ENCODE measurements at regions not wholly inside any gene's neighbourhood (a gene's known extent, or its start where the extent isn't known, plus 50 kb on each side); places are given as distances from the start of the nearest gene placed in this dataset.

DNA sequence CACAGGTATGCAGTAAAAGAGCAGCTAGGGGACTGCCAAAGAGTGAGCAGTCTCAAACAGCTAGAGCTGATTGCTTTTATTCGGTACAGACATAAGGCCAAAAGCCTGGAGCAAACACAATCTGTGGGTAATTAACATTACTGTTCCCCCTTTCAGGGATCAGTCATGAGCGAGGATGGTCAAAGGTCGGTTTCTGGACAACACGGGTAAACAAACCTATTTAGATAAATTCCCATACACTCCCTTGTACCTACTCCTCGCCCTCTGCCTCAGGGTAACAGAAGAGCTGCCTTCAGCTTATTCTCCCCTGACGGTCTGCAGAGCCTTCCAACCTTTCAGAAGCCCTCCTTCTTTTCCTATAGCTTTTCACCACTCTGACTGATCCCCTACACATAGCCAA lies 586.0 kb downstream of the SUCLG1 start:
- in situ Hi-C loops (cut with MboI; ENCODE audit: low pct_unique_long_range_greater_than_20kb, low sequenced_read_pairs, unreplicated experiment) = no loop called here
- no peak for TF ChIP-seq CTCF (IDR thresholded peaks at IDR 0.05; ENCODE audit: extremely low read depth, insufficient read depth, missing control alignments)
- no peak for DNase-seq (ENCODE audit: low spot score)

DNA sequence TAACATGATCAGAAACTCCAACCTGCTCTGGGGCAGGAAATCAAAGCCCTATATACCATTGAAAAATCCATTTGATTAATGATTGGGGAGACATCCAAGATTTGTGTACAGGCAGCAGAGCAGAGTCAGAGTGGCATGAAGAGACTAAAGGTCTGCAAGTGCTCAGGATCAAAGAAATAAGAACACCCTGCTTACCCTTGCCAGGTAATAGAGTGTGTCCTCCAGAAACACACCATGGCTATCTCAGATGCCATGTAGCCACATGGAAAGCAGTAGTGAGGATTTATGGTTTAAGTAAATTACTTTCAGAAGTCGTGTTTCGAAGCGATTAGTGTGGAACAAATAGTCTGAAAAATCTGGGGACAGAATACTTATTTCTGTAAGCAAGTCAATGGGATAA lies 592.9 kb downstream of the SUCLG1 start:
- in situ Hi-C loops (cut with MboI; ENCODE audit: low pct_unique_long_range_greater_than_20kb, low sequenced_read_pairs, unreplicated experiment) = no loop called here
- DNase-seq (ENCODE audit: low spot score) = no peak
- no peak for TF ChIP-seq CTCF (IDR thresholded peaks at IDR 0.05; ENCODE audit: extremely low read depth, insufficient read depth, missing control alignments)

- DNase-seq (ENCODE audit: low spot score) = no peak
- in situ Hi-C loops (cut with MboI; ENCODE audit: low pct_unique_long_range_greater_than_20kb, low sequenced_read_pairs, unreplicated experiment) = no loop called here
- TF ChIP-seq CTCF (IDR thresholded peaks at IDR 0.05; ENCODE audit: extremely low read depth, insufficient read depth, missing control alignments) = no peak
These were observed 596.5 kb downstream of the SUCLG1 start for GRCh38 chr2:83862600-83862999.

GRCh38 chr2:83860320-83860719 lies 598.8 kb downstream of the SUCLG1 start:
- DNase-seq (ENCODE audit: low spot score) = peak; percentile 17
- in situ Hi-C loops (cut with MboI; ENCODE audit: low pct_unique_long_range_greater_than_20kb, low sequenced_read_pairs, unreplicated experiment) = no loop called here
- TF ChIP-seq CTCF (IDR thresholded peaks at IDR 0.05; ENCODE audit: extremely low read depth, insufficient read depth, missing control alignments) = no peak

- no peak for DNase-seq (ENCODE audit: low spot score)
- in situ Hi-C loops (cut with MboI; ENCODE audit: low pct_unique_long_range_greater_than_20kb, low sequenced_read_pairs, unreplicated experiment) = no loop called here
- TF ChIP-seq CTCF (IDR thresholded peaks at IDR 0.05; ENCODE audit: extremely low read depth, insufficient read depth, missing control alignments) = no peak
These were observed 599.5 kb downstream of the SUCLG1 start for GRCh38 chr2:83859553-83859952.

- no peak for DNase-seq (ENCODE audit: low spot score)
- in situ Hi-C loops (cut with MboI; ENCODE audit: low pct_unique_long_range_greater_than_20kb, low sequenced_read_pairs, unreplicated experiment) = no loop called here
- no peak for TF ChIP-seq CTCF (IDR thresholded peaks at IDR 0.05; ENCODE audit: extremely low read depth, insufficient read depth, missing control alignments)
These were observed 608.0 kb downstream of the SUCLG1 start for GRCh38 chr2:83851066-83851465.

All from GM13977 (cell line).